SK-N-SH treated with all-trans-retinoic acid at 6 μM for 48 hours (cell line): ENCODE measurements at regions not wholly inside any gene's neighbourhood (a gene's known extent, or its start where the extent isn't known, plus 50 kb on each side); places are given as distances from the start of the nearest gene placed in this dataset.

Experiments used
- ARNTL ChIP-seq: fragments of 450-650 bp; formaldehyde crosslinking; IDR thresholded peaks from 2 replicates; pipeline ENCODE4 v1.5.0; 2020; ENCODE audit warnings: low read depth, mild to moderate bottlenecking, moderate library complexity, borderline replicate concordance
- OSR1 ChIP-seq: fragments of 250-450 bp; sonication (Bioruptor Pico); IDR thresholded peaks from 2 replicates; pipeline ENCODE4 v1.8.0; 2022; ENCODE audit warnings: moderate library complexity, mild to moderate bottlenecking, inconsistent platforms
- TSHZ2 ChIP-seq: fragments of 250-450 bp; sonication (Bioruptor Pico); IDR thresholded peaks from 2 replicates; pipeline ENCODE4 v1.5.0; 2020; ENCODE audit warnings: mild to moderate bottlenecking, moderate library complexity
- ZFP3 ChIP-seq: fragments of 250-450 bp; sonication (Bioruptor Pico); IDR thresholded peaks from 2 replicates; pipeline ENCODE4 v1.5.0; 2020; ENCODE audit warnings: mild to moderate bottlenecking, moderate library complexity
- ZNF565 ChIP-seq: fragments of 450-650 bp; formaldehyde crosslinking; conservative IDR thresholded peaks from 2 replicates; pipeline ENCODE4 v1.5.0; 2020; ENCODE audit warnings: low read depth, mild to moderate bottlenecking, moderate library complexity
- TF ChIP-seq, protein P1 (sequence below): fragments of 250-450 bp; sonication (Bioruptor Pico); IDR thresholded peaks from 2 replicates; pipeline ENCODE4 v1.5.1; 2020; ENCODE audit warnings: low read depth, mild to moderate bottlenecking, moderate library complexity

DNA sequence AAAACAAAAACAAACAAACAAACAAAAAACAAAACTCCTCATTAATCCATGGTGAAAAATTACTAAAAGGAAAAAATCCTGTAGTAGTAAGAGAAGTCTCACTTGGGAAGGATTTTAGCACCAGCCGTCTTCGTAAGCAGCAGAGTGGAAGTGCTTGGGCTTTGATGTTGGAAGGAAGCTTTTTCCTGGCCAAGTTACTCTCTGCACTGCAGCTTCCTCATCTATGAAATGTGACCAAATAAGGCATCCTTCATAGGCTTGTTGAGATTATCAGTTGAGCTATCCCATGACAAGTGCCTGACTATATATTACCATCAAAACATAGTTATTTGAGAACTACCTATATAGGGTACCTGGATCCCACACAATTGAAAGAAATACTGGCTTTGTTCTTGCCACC lies 436.4 kb upstream of the ONECUT1 start:
- TF ChIP-seq, protein P1, sequence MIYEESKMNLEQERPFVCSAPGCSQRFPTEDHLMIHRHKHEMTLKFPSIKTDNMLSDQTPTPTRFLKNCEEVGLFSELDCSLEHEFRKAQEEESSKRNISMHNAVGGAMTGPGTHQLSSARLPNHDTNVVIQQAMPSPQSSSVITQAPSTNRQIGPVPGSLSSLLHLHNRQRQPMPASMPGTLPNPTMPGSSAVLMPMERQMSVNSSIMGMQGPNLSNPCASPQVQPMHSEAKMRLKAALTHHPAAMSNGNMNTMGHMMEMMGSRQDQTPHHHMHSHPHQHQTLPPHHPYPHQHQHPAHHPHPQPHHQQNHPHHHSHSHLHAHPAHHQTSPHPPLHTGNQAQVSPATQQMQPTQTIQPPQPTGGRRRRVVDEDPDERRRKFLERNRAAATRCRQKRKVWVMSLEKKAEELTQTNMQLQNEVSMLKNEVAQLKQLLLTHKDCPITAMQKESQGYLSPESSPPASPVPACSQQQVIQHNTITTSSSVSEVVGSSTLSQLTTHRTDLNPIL = no peak
- TF ChIP-seq OSR1 (CRISPR knock-in tag) (no peak), ZNF565 (CRISPR knock-in tag) (no peak), ZFP3 (CRISPR knock-in tag) (no peak), ARNTL (CRISPR knock-in tag) (no peak), TSHZ2 (CRISPR knock-in tag) (no peak)
